IMR-90 (cell line): ENCODE measurements at regions not wholly inside any gene's neighbourhood (a gene's known extent, or its start where the extent isn't known, plus 50 kb on each side); places are given as distances from the start of the nearest gene placed in this dataset.

Experiments
- ATAC-seq: fragments of 200-7000 bp; cut with Tn5 transposase; 2 replicates; pipeline ENCODE4 v1.9.1; 2020; ENCODE audit warnings: low read depth, mild to moderate bottlenecking, moderate library complexity
- BruUV-seq: library from RNA; stranded (reverse); fragments of 400-500 nt; replicated peaks from 2 replicates; lab custom pipeline; 2021; lab: Mats Ljungman, UMichigan
- CTCF ChIA-PET: fragments of 300-600 bp; formaldehyde crosslinking; extraction: SDS; loops from one replicate; lab custom pipeline; 2021; ENCODE audit warnings: antibody characterized with exemption; lab: Yijun Ruan, JAX
- POLR2A ChIA-PET: fragments of 300-600 bp; sonication (Branson Sonifier 250); formaldehyde crosslinking; loops from one replicate; lab custom pipeline; 2022; ENCODE audit warnings: antibody characterized with exemption; ENCODE audit not compliant: unreplicated experiment; lab: Charles Lee
- DNase-seq: peaks from one replicate; pipeline ENCODE4 v3.0.0; 2013
- H2AFZ ChIP-seq: replicated peaks from 2 replicates; pipeline ENCODE3; 2013; ENCODE audit warnings: low read length, mild to moderate bottlenecking; ENCODE audit not compliant: poor library complexity
- H2AK5ac ChIP-seq: 2 replicates; pipeline ENCODE4 v1.6.1; 2013; ENCODE audit warnings: low read depth, low read length, inconsistent platforms
- H2AK9ac ChIP-seq: replicated peaks from 2 replicates; pipeline ENCODE3; 2013; ENCODE audit warnings: mild to moderate bottlenecking, low read depth, low read length, moderate library complexity; ENCODE audit not compliant: poor library complexity
- H2BK120ac ChIP-seq: 2 replicates; pipeline ENCODE4 v1.6.1; 2013; ENCODE audit warnings: low read depth, low read length, inconsistent platforms
- H2BK15ac ChIP-seq: 3 replicates; pipeline ENCODE4 v1.6.1; 2013; ENCODE audit warnings: low read depth, low read length, inconsistent platforms
- H2BK20ac ChIP-seq: 2 replicates; pipeline ENCODE4 v1.6.1; 2013; ENCODE audit warnings: low read depth, mild to moderate bottlenecking, inconsistent platforms, low read length, moderate library complexity
- H2BK5ac ChIP-seq: 2 replicates; pipeline ENCODE4 v1.6.1; 2013; ENCODE audit warnings: mild to moderate bottlenecking, low read depth, low read length, inconsistent platforms; ENCODE audit not compliant: poor library complexity, severe bottlenecking
- H3K14ac ChIP-seq: replicated peaks from 2 replicates; pipeline ENCODE4 v1.6.1; 2013; ENCODE audit warnings: low read depth, low read length, inconsistent platforms
- H3K18ac ChIP-seq: 2 replicates; pipeline ENCODE4 v1.6.1; 2013; ENCODE audit warnings: low read depth, low read length, control low read depth
- H3K23ac ChIP-seq: 2 replicates; pipeline ENCODE4 v1.6.1; 2013; ENCODE audit warnings: low read depth, low read length, inconsistent platforms
- H3K27ac ChIP-seq: 2 replicates; pipeline ENCODE4 v1.5.1; 2013; ENCODE audit warnings: mild to moderate bottlenecking, control low read depth, low read length; ENCODE audit not compliant: insufficient read depth
- H3K27me3 ChIP-seq: 2 replicates; pipeline ENCODE4 v1.6.1; 2013; ENCODE audit warnings: low read length; ENCODE audit not compliant: control insufficient read depth, insufficient read depth
- H3K36me3 ChIP-seq: 2 replicates; pipeline ENCODE4 v1.6.1; 2013; ENCODE audit warnings: low read length, mixed read lengths; ENCODE audit not compliant: control insufficient read depth, insufficient read depth
- H3K4ac ChIP-seq: 2 replicates; pipeline ENCODE4 v1.6.1; 2013; ENCODE audit warnings: low read depth, low read length, inconsistent platforms
- H3K4me1 ChIP-seq: 2 replicates; pipeline ENCODE4 v1.6.1; 2013; ENCODE audit warnings: low read length, mixed read lengths; ENCODE audit not compliant: control insufficient read depth, insufficient read depth
- H3K4me2 ChIP-seq: 2 replicates; pipeline ENCODE4 v1.6.1; 2013; ENCODE audit warnings: low read depth, mild to moderate bottlenecking, control low read depth, low read length, moderate library complexity
- H3K4me3 ChIP-seq: 2 replicates; pipeline ENCODE4 v1.5.1; 2013; ENCODE audit warnings: low read depth, mild to moderate bottlenecking, control low read depth, low read length, moderate library complexity; ENCODE audit not compliant: insufficient read depth
- H3K56ac ChIP-seq: 2 replicates; pipeline ENCODE4 v1.6.1; 2013; ENCODE audit warnings: low read length, inconsistent platforms; ENCODE audit not compliant: insufficient read depth; ENCODE audit errors: extremely low read depth
- H3K79me1 ChIP-seq, 2 experiments: 2 replicates each; pipeline ENCODE4 v1.6.1; 2013; ENCODE audit warnings: low read length in 2 of 2, inconsistent platforms in 1 of 2, low read depth in 1 of 2
- H3K9ac ChIP-seq: 2 replicates; pipeline ENCODE4 v1.6.1; 2013; ENCODE audit warnings: low read depth, low read length, control low read depth
- H3K9me1 ChIP-seq: 2 replicates; pipeline ENCODE4 v1.6.1; 2013; ENCODE audit warnings: low read length, inconsistent platforms; ENCODE audit not compliant: insufficient read depth
- H3K9me3 ChIP-seq: 2 replicates; pipeline ENCODE4 v1.6.1; 2013; ENCODE audit warnings: low read length; ENCODE audit not compliant: control insufficient read depth, insufficient read depth
- H4K20me1 ChIP-seq: 2 replicates; pipeline ENCODE4 v1.6.1; 2013; ENCODE audit warnings: low read length, inconsistent platforms; ENCODE audit not compliant: insufficient read depth
- H4K5ac ChIP-seq: 2 replicates; pipeline ENCODE4 v1.6.1; 2013; ENCODE audit warnings: mild to moderate bottlenecking, low read depth, low read length, control low read depth
- H4K8ac ChIP-seq, 2 experiments: 2 replicates each; pipeline ENCODE4 v1.6.1; 2013; ENCODE audit warnings: low read depth in 2 of 2, low read length in 2 of 2, control low read depth in 1 of 2, inconsistent platforms in 1 of 2
- H4K91ac ChIP-seq: 2 replicates; pipeline ENCODE4 v1.6.1; 2013; ENCODE audit warnings: low read depth, low read length, inconsistent platforms; ENCODE audit not compliant: insufficient read depth
- BHLHE40 ChIP-seq: fragments of 150-350 bp; IDR thresholded peaks from 2 replicates; pipeline ENCODE4 v1.6.1; 2016; ENCODE audit warnings: mild to moderate bottlenecking, low read depth, low read length
- CEBPB ChIP-seq: IDR thresholded peaks from 2 replicates; pipeline ENCODE4 v1.6.1; 2012; ENCODE audit warnings: low read depth, low read length, improper control_type of control experiment
- CHD1 ChIP-seq: IDR thresholded peaks from 2 replicates; pipeline ENCODE4 v1.6.1; 2012; ENCODE audit warnings: low read depth, low read length, improper control_type of control experiment
- FOS ChIP-seq: fragments of 150-350 bp; IDR thresholded peaks from 2 replicates; pipeline ENCODE4 v1.6.1; 2016; ENCODE audit warnings: low read depth, low read length
- MAFK ChIP-seq: IDR thresholded peaks from 2 replicates; pipeline ENCODE4 v1.6.1; 2012; ENCODE audit warnings: low read depth, low read length, improper control_type of control experiment
- MAZ ChIP-seq: IDR thresholded peaks from 2 replicates; pipeline ENCODE4 v1.6.1; 2012; ENCODE audit warnings: low read depth, mild to moderate bottlenecking, low read length, improper control_type of control experiment, moderate library complexity, borderline replicate concordance
- MXI1 ChIP-seq: IDR thresholded peaks from 2 replicates; pipeline ENCODE4 v1.6.1; 2012; ENCODE audit warnings: low read depth, mild to moderate bottlenecking, low read length, moderate library complexity, borderline replicate concordance
- NFE2L2 ChIP-seq: fragments of 150-350 bp; IDR thresholded peaks from 2 replicates; pipeline ENCODE4 v1.6.1; 2016; ENCODE audit warnings: low read depth, mild to moderate bottlenecking, low read length
- POLR2A ChIP-seq: IDR thresholded peaks from 2 replicates; pipeline ENCODE4 v1.6.1; 2012; ENCODE audit warnings: mild to moderate bottlenecking, low read depth, low read length
- RAD21 ChIP-seq: IDR thresholded peaks from 2 replicates; pipeline ENCODE4 v1.6.1; 2012; ENCODE audit warnings: low read length, improper control_type of control experiment
- RCOR1 ChIP-seq: IDR thresholded peaks from 2 replicates; pipeline ENCODE4 v1.6.1; 2012; ENCODE audit warnings: mild to moderate bottlenecking, low read length, improper control_type of control experiment; ENCODE audit not compliant: insufficient replicate concordance
- RFX5 ChIP-seq: IDR thresholded peaks from 2 replicates; pipeline ENCODE4 v1.8.0; 2012; ENCODE audit warnings: low read depth, mild to moderate bottlenecking, low read length, moderate library complexity
- SMC3 ChIP-seq: fragments of 150-350 bp; IDR thresholded peaks from 2 replicates; pipeline ENCODE4 v1.6.1; 2016; ENCODE audit warnings: low read depth, mild to moderate bottlenecking, antibody characterized with exemption, low read length, moderate library complexity
- WGBS, 2 experiments: methylation state at CpG; one replicate each; pipeline versions ENCODE4 v1.1.5 to v1.1.7; 2013; ENCODE audit warnings: missing lambda C conversion rate in 2 of 2; ENCODE audit not compliant: insufficient read length in 1 of 2; ENCODE audit errors: extremely low coverage in 2 of 2; 5-methylcytosine and 5-hydroxymethylcytosine counted together
- dilution Hi-C: fragments of 300-500 bp; cut with HindIII; formaldehyde crosslinking; loops from one replicate; pipeline ENCODE4 v1.14.3; 2018; ENCODE audit warnings: low sequenced_read_pairs; ENCODE audit not compliant: unreplicated experiment
- in situ Hi-C: fragments of 300-500 bp; cut with MboI; formaldehyde crosslinking; loops from 3 replicates; pipeline ENCODE4 v1.14.3; 2019; ENCODE audit warnings: low sequenced_read_pairs, inconsistent platforms, mixed read lengths
- intact Hi-C: fragments of 100-400 bp; cut with micrococcal nuclease; formaldehyde crosslinking; loops from 2 replicates; pipeline ENCODE4 v1.10.0; 2022
- TF ChIP-seq, protein P1 (sequence below): fragments of 150-350 bp; IDR thresholded peaks from 2 replicates; pipeline ENCODE4 v1.6.1; 2017; ENCODE audit warnings: mild to moderate bottlenecking, antibody characterized with exemption, low read length, low read depth
- TF ChIP-seq, protein P2 (sequence below): fragments of 150-350 bp; IDR thresholded peaks from 2 replicates; pipeline ENCODE4 v1.6.1; 2016; ENCODE audit warnings: low read depth, mild to moderate bottlenecking, low read length, moderate library complexity, borderline replicate concordance
- TF ChIP-seq, protein P3 (sequence below): conservative IDR thresholded peaks from 2 replicates; pipeline ENCODE4 v1.5.1; 2012; ENCODE audit warnings: mild to moderate bottlenecking, low read depth, low read length, improper control_type of control experiment

DNA sequence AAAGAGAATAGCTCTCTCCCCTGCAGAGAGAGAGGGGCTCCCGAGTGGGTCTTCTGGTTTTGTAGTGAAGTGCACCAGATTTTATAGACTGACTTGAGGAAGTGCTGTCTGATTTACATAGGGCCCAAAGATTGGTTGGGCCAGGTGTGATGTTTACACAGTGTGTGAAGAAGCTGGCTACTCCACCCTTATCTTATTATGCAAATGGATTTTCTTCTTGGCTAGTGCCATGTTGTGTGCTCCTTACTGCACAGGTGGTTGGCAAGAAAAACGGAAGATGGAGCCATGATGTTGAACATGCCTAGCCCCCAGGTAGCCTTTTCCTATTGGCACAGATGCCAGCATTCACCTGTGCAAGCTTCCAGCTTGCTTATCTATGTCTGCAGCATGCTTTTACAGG lies 112.4 kb upstream of the ARHGAP24 start:
- no peak overlapping the region for H3K23ac ChIP-seq
- H3K36me3 ChIP-seq, result no peaks in the 10 kb centered on the region
- ChIA-PET POLR2A (no interaction called here), CTCF (interaction anchor here (1.2 kb wide), 1 partner anchor 8 kb away, joined by 3 read pairs; no protein-coding TSS in a partner anchor)
- no peak overlapping the region for H2AK5ac ChIP-seq
- H4K20me1 ChIP-seq, result no peaks in the 10 kb centered on the region
- no peak overlapping the region for H2BK20ac ChIP-seq
- H2AK9ac ChIP-seq, result no peak overlapping the region
- H3K9ac ChIP-seq, result no peak overlapping the region
- no peak overlapping the region for H3K4me2 ChIP-seq
- no peak overlapping the region for H2BK5ac ChIP-seq
- TF ChIP-seq MXI1 (no peak), SMC3 (no peak), RFX5 (no peak), MAFK (no peak), RAD21 (no peak), POLR2A (no peak), CHD1 (no peak), MAZ (no peak), NFE2L2 (no peak), FOS (no peak), CEBPB (no peak), RCOR1 (no peak), BHLHE40 (no peak)
- TF ChIP-seq, protein P1, sequence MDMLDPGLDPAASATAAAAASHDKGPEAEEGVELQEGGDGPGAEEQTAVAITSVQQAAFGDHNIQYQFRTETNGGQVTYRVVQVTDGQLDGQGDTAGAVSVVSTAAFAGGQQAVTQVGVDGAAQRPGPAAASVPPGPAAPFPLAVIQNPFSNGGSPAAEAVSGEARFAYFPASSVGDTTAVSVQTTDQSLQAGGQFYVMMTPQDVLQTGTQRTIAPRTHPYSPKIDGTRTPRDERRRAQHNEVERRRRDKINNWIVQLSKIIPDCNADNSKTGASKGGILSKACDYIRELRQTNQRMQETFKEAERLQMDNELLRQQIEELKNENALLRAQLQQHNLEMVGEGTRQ, result no peak
- TF ChIP-seq, protein P2, sequence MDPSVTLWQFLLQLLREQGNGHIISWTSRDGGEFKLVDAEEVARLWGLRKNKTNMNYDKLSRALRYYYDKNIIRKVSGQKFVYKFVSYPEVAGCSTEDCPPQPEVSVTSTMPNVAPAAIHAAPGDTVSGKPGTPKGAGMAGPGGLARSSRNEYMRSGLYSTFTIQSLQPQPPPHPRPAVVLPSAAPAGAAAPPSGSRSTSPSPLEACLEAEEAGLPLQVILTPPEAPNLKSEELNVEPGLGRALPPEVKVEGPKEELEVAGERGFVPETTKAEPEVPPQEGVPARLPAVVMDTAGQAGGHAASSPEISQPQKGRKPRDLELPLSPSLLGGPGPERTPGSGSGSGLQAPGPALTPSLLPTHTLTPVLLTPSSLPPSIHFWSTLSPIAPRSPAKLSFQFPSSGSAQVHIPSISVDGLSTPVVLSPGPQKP, result no peak
- TF ChIP-seq, protein P3, sequence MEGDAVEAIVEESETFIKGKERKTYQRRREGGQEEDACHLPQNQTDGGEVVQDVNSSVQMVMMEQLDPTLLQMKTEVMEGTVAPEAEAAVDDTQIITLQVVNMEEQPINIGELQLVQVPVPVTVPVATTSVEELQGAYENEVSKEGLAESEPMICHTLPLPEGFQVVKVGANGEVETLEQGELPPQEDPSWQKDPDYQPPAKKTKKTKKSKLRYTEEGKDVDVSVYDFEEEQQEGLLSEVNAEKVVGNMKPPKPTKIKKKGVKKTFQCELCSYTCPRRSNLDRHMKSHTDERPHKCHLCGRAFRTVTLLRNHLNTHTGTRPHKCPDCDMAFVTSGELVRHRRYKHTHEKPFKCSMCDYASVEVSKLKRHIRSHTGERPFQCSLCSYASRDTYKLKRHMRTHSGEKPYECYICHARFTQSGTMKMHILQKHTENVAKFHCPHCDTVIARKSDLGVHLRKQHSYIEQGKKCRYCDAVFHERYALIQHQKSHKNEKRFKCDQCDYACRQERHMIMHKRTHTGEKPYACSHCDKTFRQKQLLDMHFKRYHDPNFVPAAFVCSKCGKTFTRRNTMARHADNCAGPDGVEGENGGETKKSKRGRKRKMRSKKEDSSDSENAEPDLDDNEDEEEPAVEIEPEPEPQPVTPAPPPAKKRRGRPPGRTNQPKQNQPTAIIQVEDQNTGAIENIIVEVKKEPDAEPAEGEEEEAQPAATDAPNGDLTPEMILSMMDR, result no peak
- in situ Hi-C loops (no loop called here), intact Hi-C loops (no loop called here), dilution Hi-C loops (no loop called here)
- H3K9me1 ChIP-seq, result no peaks in the 10 kb centered on the region
- H3K56ac ChIP-seq, result no peak overlapping the region
- H4K91ac ChIP-seq, result no peak overlapping the region
- H3K14ac ChIP-seq, result no peak overlapping the region
- no peak overlapping the region for H3K4me3 ChIP-seq
- no peak overlapping the region for H3K27ac ChIP-seq
- DNase-seq (no peak), ATAC-seq (no peak)
- no peak overlapping the region for H3K18ac ChIP-seq
- H3K4ac ChIP-seq, result no peak overlapping the region
- no peak overlapping the region for H4K5ac ChIP-seq
- no peaks in the 10 kb centered on the region for H3K79me1 ChIP-seq
- no peaks in the 10 kb centered on the region for H3K9me3 ChIP-seq
- no peak overlapping the region for H4K8ac ChIP-seq
- no peak overlapping the region for H2BK120ac ChIP-seq
- H3K27me3 ChIP-seq, result no peaks in the 10 kb centered on the region
- H2AFZ ChIP-seq, result no peak overlapping the region
- no CpG with 5 or more reads among the region's 2 CpGs for WGBS, 2 experiments
- BruUV-seq, result no TSS peak
- no peak overlapping the region for H2BK15ac ChIP-seq
- H3K4me1 ChIP-seq, result no peaks in the 10 kb centered on the region
